Stimulated activated CD8-positive, alpha-beta memory T cell treated with anti-CD3 and anti-CD28 coated beads, Interleukin-15, amount 100 ng/mL, for 1 hour (primary cell): ENCODE measurements at regions not wholly inside any gene's neighbourhood (a gene's known extent, or its start where the extent isn't known, plus 50 kb on each side); places are given as distances from the start of the nearest gene placed in this dataset.
A peak's percentile ranks its signal among the peaks of the same experiment; 100 is the strongest.
"Not testable (repeated sequence)": the region's sequence is repeated elsewhere in the genome, so short reads cannot be mapped to it uniquely, and the experiment has no call there.

Source experiments
- DNase-seq: peaks from one replicate; pipeline ENCODE4 v3.0.0-alpha.2; 2020; ENCODE audit warnings: low read depth

DNA sequence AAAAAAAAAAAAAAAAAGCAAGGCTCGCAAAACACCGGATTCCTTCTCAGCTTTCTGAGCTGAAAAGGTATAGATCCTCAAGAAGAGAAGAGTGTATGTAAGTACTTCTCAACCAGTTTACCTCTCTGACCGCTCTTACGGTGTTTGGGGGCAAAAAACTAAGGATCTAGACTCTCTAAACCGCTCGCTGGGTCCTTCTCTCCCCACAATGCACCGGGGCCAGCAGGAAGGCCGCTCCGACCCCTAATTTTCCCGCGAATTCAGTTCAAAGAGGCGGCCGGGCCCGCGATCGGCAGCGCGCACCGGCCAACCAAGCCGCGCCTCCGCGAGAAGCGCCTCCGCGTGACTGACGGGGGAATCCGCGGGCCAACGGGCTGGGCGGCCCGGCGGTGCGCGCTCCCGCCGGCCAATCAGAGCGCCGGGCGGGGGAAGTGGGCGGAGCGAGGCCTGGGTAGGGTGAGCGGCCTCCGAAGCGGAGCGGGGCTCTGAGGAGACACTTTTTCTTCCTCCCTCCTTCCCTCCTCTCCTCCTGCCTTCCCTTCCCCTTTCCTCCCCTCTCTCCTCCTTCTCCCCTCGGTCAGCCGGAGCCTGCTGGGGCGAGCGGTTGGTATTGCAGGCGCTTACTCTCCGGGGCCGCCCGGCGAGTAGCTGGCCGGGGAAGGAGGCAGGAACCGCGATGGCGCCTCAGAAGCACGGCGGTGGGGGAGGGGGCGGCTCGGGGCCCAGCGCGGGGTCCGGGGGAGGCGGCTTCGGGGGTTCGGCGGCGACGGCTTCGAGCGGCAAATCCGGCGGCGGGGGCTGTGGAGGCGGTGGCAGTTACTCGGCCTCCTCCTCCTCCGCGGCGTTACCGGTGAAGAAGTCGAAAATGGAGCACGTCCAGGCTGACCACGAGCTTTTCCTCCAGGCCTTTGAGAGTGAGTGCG is 93.0 kb downstream of the CRLF3 start:
- DNase-seq: peak; percentile 59

DNA sequence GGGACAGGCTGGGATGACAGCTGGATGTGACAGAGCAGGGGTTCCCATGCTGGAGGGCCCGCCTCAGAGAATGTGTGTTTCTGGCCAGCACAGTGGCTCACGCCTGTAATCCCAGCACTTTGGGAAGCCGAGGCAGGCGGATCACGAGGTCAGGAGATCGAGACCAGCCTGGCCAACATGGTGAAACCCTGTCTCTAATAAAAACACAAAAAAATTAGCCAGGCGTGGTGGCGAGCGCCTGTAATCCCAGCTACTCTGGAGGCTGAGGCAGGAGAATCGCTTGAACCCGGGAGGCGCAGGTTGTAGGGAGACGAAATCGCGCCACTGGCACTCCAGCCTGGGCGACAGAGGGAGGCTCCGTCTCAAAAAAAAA is 93.7 kb downstream of the CRLF3 start:
- DNase-seq: not testable (repeated sequence)

DNA sequence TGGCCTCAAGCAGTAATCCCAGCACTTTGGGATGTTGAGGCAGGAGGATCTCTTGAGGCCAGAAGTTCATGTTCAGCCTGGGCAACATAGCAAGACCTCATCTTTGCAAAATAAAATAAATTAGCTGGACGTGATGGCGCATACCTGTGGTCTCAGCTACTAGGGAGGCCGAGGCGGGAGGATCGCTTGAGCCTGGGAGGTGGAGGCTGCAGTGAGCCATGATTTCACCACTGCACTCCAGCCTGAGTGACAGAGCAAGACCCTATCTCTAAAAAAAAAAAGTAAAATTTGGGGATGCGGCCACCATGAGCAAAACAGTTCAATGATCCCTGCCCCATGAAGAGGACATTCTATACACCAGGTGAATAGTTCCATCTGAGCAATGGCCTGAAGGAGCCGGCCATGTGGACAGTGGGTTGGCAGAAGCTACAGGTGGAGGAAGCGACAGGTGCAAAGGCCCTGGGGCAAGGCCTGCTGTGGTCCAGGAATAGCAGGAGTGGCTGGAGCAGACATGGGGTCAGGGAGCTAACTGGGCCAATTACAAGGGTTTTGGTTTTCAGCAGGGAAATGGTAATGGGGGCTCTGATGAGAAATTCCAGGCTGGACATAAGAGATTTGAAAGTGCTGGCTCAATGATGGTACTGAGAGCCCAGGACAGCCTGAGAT is 94.2 kb downstream of the CRLF3 start:
- not testable (repeated sequence) for DNase-seq

DNA sequence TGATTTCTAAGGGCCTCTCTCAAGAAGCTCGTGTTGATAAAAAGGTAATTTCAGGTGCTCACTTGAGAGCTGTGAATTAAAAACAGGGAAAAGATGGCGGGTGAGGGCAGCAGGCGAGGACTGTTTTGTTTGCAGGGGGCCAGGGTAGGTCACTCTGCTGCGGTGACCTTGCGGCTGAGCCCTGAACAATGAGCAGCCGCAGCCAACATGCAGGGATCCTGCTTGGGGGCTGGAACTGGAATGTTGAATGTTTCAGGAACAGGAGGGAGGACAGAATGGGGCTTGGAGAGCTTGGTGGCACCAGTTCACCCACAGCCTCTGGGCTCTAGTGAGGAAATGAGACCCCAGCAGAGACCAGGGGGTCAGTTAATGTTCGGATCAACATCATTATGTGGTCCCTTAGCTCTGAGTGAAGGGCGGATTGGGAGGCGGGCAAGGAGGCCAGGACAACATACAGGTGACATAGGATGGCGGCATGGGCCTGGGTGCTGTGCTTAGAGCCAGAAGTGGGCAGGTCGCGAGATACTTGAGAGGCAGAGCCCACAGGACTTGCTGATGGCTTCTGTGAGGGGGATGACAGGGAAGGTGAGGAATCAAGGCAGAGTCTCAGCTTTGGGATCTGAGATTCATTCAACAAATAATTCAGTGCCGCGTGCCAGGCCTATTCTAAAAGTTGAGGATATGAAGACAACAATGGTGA is 94.9 kb downstream of the CRLF3 start:
- not testable (repeated sequence) for DNase-seq

DNA sequence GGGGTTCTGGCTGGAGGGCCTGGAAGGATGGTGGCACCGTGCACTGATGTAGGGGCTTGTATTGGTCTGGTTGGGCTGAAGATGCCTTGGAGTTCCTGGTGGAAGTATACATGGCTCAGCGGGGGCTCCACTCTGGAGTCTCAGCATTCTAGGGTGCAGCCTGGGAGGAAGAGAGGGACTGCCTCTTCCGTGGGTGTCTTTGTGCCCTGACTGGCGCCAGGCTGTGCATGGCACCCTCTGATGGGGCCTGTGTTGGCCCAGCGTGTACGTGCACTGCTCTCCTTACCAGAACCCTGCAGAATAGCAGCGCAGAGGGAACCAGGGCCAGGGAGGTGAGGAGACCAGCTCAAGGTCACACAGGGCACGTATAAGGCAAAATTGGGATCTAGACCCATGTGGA is 97.0 kb downstream of the CRLF3 start:
- DNase-seq: not testable (repeated sequence)

DNA sequence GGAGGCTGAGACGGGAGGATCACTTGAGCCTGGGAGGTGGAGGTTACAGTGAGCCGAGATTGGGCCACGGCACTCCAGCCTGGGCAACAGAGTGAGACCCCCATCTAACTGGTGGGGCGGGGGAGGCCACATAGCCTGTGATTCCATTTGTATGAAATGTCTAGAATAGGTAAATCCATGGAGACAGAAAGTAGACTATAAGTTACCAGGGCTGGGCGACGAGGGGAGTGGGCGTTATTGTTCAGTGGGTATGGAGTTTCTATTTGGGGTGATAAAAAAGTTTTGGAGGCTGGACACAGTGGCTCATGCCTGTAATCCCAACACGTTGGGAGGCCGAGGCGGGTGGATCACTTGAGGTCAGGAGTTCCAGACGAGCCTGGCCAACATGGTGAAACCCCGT is 97.8 kb downstream of the CRLF3 start:
- DNase-seq: not testable (repeated sequence)

DNA sequence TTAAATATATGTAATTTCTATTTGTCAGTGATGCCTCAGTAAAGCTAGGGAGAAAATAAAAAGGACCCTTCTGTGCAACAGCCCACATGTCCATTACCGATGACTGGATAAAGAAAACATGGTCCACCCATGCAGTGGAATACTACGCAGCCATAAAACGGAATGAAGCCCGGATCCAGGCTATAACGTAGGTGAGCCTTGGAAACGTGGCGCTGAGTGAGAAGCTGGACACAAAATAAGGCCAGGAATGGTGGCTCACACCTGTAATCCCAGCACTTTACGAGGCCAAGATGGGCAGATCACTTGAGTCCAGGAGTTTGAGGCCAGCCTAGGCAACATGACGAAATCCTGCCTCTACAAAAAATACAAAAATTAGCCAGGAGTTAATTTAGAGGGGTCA is 98.2 kb downstream of the CRLF3 start:
- DNase-seq: not testable (repeated sequence)

DNA sequence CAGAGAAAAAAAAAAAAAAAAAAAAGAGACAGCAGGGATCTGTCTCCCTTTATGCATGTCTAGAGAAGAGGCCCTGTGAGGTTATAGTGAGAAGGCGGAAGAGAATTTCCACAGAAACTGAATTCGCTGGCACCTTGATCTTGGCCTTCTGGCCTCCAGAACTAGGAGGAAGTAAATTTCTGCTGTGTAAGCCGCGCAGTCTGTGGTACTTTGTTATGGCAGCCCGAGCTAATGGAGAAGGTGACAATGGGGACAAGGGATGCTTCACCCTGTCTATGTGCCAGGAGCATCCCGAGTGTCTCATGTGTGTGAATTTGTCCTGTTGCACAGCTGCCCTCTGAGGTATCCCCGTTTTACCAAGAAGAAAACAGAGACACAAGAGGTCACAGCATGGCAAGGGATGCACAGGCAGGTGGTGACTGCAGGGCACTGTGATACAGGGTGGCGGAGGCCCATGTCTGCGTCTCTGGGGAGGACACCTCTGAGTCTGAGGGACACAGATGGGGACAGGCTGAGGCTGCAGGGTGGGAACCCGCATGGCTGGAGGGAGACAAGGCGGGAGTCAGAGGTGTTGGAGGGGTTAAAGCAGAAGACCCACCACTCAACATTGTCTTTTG is 100.3 kb downstream of the CRLF3 start:
- DNase-seq: not testable (repeated sequence)

DNA sequence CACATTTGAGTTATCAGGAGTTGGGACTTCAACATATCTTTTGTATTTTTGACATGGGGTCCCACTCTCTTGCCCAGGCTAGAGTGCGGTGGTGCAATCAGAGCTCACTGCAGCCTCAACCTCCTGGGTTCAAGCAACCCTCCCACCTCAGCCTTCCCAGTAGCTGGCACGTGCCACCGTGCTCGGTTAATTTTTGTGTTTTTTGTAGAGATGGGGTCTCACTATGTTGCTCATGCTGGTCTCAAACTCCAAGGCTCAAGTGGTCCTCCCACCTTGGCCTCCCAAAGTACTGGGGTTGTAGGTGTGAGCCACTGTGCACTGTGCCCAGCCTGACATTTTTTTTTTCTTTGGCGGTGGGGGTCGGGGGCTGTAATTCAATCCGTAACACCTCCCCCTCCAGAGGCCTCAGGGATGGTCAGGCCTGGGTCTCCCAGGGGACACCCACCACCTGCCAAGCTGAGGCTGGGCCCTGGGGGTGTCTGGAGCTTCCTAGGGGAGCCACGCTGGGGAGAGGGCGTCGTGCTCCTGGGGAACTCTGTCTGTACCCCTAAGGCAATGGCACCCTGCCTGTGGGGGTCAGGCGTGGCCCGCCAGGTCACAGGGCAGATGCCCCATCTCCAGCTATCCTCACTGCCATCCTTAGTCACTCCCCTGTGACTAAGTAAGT is 102.2 kb downstream of the CRLF3 start:
- DNase-seq: not testable (repeated sequence)

DNA sequence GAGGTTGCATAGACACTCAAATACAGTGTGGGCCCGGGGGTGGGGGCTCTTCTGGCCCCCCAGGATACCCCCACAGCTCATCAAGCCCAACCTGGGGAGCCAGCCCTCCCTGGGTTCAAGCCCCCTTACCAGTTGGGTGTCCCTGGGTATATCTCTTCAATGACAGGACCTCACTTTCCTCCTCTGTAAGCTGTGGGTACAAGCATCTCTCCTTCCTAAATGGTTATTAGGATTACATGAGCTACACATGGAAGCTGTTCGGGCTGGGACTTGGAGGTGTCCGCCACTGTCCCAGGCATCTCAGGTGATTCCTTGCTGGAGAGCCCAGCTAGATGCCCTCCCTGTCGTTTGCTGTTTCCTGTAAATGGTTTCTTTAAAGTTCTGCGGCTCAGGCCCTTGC is 103.5 kb downstream of the CRLF3 start:
- not testable (repeated sequence) for DNase-seq

DNA sequence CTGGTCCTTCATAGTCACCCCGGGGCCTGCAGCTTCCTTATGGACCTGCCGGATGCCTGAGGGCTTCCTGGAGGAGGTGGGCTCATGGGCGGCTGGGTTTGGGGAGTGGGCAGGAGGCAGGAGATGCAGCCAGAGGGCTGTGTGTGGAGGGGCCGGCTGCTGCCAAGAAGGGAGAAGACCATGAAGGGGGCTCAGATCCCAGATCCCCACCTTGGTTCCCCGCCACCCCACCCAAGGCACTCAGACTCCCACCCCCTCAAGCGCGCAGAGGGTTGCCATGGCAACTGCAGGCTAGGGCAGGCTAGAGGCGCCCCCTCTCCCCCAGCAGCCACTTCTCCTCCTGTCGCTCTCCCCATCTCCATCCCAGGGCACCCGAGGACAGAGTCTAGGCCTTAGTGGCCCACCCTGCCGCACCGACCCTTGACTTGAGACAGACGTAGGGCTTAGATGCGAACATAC is 104.5 kb downstream of the CRLF3 start:
- no peak for DNase-seq

DNA sequence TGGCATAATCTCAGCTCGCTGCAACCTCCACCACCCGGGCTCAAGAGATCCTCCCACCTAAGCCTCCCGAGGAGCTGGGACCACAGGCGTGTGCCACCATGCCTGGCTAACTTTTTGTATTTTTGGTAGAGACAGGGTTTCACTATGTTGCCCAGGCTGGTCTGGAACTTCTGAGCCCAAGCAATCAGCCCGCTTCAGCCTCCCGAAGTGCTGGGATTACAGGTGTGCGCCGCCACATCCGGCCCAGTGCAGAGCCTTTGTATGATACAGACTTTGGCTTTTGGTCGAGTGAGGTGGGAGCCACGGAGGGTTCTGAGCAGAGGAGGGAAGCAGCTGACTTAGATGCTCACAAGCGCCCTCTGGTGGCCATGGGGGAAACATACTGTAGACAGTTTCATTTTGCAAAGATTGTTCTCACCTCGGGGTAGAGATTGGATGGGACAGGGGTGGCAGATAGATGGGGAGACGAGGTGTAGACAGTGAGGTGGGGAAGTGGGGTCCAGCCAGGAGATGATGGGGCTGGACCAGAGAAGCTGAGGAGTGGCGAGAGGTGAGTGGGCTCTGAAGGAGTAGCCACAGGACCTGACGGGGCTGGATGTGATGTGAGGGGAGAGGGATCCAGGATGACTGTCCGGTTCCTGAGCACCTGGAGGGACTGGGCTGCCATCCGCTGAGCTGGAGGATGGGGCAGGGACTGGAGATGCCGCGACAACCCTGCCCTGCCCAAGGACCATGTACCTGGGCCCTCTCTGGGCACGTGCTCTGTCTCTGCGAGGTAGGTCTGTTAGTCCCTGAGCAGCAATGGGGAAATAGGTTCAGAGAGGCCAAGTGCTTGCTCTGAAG is 105.1 kb downstream of the CRLF3 start:
- DNase-seq: peak; percentile 58

DNA sequence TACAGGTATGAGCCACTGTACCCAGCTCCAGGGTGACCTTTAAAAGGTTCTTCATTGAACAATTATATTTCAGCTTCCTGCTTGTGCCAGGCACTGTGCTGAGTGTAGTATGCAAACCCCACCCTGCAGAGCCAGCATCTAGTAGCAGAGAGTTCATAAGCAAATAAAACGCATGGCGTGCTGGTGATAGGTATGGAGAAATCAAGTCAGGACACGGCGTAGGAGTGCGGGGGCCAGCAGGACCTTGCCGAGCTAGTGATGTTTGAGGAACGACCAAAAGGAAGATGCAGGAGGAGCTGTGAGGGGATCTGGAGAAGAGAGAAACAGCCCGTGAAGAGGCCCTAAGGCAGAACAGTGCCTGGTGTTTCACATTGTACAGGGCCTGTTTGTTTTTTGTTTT is 105.8 kb downstream of the CRLF3 start:
- DNase-seq: not testable (repeated sequence)

DNA sequence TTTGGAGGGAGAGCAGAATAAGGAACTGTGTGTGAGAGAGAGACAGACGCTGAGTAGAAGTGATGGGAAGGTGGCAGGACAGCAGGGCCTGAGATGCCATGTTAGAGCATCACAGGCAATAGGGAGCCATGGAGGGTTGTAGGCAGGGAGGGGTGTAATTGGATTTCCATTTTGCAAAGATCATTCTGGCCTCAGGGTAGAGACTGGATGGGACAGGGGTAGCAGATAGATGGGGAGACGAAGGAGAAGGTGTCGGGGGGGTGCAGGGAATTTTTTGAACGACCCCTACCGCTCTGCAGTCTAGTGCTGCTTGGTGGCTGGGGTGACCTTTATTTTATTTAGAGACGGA is 106.4 kb downstream of the CRLF3 start:
- DNase-seq: not testable (repeated sequence)

DNA sequence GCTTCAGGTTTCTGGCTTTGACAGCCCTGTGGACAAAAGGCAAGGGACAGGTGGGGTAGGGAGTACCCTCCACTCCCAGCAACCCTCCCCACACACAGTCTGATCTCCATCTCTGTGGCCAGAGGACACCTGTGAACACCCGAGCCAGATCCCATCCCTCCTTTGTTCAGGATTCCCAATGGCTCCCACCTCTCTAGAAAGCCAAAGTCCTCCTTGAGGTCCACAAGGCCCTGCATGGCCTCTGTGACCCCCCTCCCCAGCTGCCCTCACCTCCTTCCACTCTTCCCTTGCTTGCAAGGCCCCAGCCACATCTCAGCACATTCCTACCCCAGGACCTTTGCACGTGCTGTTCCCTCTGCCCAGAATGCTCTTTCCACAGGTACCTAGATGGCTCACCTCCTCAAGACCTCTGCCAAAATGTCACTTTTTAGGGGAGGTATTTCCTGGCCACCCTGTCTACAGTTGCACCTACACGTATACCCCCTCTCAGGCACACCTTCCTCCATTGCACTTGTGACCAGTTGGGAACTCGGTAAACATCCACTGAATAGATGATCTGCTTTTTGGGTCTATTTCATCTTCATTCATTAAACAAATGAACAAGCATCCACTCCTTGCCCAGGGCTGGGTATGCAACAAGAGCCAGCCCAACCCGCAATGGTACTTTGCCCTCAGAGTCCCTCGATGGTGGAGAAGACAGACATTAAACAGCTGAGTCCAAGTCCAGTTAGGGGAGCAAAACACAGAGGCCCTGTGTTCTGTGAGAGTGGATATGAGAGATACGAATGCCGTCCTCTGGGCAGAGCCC is 107.0 kb downstream of the CRLF3 start:
- DNase-seq: no peak

DNA sequence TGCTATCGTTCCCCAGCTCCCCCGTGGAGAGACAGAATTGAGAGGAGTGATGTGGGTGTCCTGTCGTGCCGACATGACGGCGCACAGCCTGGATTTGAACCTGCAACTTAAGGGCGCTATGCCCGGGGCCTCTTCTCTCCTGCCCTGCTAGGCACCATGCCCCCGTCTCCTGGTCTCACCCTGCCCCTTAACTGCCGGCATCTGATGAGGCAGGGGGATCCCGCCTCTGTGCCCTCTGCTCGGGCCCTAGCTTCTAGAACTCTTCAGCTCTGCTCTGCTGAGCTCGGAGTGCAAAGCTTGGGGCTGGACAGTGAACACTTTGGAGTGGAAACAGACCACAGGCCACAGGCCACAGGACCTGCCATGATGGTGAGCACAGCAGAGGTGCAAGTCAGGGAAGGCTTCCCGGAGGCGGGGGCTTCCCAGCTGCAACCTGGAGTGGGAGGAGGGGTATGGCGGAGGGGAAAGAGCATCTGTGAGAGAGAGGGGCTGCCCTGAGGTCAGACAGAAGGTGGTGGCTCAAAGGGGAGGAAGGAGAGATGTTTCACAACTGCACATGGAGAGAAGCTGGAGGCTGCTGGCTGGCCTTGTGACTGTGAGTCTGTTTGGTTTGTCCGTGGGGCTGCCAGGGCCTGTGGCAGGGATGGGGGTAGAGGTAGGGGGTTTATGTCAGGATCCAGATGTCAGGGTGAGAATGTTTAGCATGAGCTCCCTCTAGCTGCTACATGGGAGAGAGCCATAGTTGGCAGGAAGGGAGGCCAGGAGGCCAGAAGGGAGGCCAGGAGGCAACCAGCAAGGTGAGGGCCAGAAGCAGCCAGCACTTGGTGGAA is 107.8 kb downstream of the CRLF3 start:
- DNase-seq: no peak

DNA sequence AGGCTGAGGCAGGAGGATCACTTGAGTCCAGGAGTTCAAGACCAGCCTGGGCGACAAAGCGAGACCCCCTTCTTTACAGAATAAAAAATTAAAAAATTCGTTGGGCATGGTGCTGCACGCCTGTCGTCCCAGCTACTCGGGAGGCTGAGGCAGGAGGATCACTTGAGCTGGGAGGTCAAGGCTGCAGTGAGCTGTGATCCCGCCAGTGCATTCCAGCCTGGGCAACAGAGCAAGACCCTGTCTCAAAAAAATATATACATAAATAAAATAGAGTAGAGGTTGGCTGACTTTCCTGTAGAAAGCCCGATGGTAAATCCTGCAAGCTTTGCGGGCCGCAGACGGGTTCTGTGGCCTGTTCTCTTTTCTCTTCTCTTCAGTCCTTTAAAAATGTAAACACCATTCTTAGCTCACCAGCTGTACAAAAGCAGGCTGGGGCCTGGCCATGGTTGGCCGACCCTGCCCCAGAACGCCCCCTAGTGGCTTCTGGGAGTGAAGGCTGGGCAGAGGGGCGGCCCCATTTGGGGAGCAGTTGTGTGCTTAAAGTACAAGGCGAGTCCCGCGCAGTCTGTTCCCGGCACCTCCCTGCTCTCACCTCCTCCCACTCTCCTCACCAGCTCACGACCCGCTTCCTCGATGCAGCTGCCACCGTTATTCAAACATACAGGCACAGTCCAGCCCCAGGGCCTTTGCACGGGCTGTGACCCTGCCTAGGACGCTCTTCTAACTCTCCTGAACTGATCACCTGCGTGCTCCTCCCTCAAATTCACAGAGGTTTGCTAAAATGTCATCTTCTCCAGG is 109.5 kb downstream of the CRLF3 start:
- not testable (repeated sequence) for DNase-seq

DNA sequence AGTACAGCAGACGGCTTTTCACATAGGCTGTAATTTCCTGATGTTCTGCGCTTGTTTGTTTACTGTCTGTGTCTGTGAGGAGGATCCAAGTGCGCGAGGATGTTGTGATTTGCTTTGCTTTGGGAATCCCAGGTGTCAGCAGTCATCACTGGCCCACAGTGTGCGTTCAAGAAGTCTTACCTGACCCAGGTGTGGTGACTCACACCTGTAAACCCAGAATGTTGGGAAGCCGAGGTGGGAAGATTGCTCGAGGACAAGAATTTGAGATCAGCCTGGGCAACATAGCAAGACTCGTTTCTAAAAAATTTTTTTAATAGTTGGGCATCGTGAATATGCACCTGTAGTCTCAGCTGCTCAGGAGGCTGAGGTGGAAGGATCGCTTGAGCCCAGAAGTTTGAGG is 110.7 kb downstream of the CRLF3 start:
- not testable (repeated sequence) for DNase-seq
